GM23338 (cell line): ENCODE measurements at regions not wholly inside any gene's neighbourhood (a gene's known extent, or its start where the extent isn't known, plus 50 kb on each side); places are given as distances from the start of the nearest gene placed in this dataset.

Experiments used
- ATAC-seq: fragments of 200-7000 bp; cut with Tn5 transposase; 3 replicates; pipeline ENCODE4 v1.9.1; 2020
- DNase-seq: peaks from one replicate; pipeline ENCODE4 v3.0.0-alpha.2; 2015; ENCODE audit warnings: low spot score
- H2AFZ ChIP-seq: fragments of 200-600 bp; sonication (generic); 2 replicates; pipeline ENCODE4 v1.8.0; 2016; ENCODE audit warnings: antibody characterized with exemption, mild to moderate bottlenecking, moderate library complexity
- H3F3A ChIP-seq: fragments of 200-600 bp; sonication (generic); replicated peaks from 2 replicates; pipeline ENCODE4 v1.8.0; 2017; ENCODE audit warnings: antibody characterized with exemption, mixed run types, low read depth
- H3K27ac ChIP-seq: fragments of 200-600 bp; sonication (generic); 2 replicates; pipeline ENCODE4 v1.6.1; 2016; ENCODE audit warnings: low read depth
- H3K27me3 ChIP-seq: fragments of 200-600 bp; sonication (generic); 2 replicates; pipeline ENCODE4 v1.8.0; 2016; ENCODE audit warnings: mild to moderate bottlenecking, mixed run types, moderate library complexity; ENCODE audit not compliant: insufficient read depth
- H3K36me3 ChIP-seq: fragments of 200-600 bp; sonication (generic); 2 replicates; pipeline ENCODE4 v1.8.0; 2016; ENCODE audit warnings: mild to moderate bottlenecking; ENCODE audit not compliant: insufficient read depth
- H3K4me1 ChIP-seq: fragments of 200-600 bp; sonication (generic); 2 replicates; pipeline ENCODE4 v1.8.0; 2016; ENCODE audit warnings: mild to moderate bottlenecking, moderate library complexity; ENCODE audit not compliant: insufficient read depth
- H3K4me2 ChIP-seq: fragments of 200-600 bp; sonication (generic); 2 replicates; pipeline ENCODE4 v1.7.1; 2017; ENCODE audit warnings: mixed run types
- H3K4me3 ChIP-seq: fragments of 200-600 bp; sonication (generic); 2 replicates; pipeline ENCODE4 v1.6.1; 2016; ENCODE audit warnings: mixed run types
- H3K79me2 ChIP-seq: fragments of 200-600 bp; sonication (generic); replicated peaks from 2 replicates; pipeline ENCODE4 v1.8.0; 2017; ENCODE audit warnings: mild to moderate bottlenecking; ENCODE audit not compliant: insufficient read depth
- H3K9me2 ChIP-seq: fragments of 200-600 bp; sonication (generic); 2 replicates; pipeline ENCODE4 v1.8.0; 2017; ENCODE audit not compliant: insufficient read depth
- H4K20me1 ChIP-seq: fragments of 200-600 bp; sonication (generic); replicated peaks from 2 replicates; pipeline ENCODE4 v1.8.0; 2017; ENCODE audit warnings: mild to moderate bottlenecking; ENCODE audit not compliant: insufficient read depth
- H3K27ac Mint-ChIP-seq: 2 replicates; pipeline ENCODE4 v1.8.0; 2020; ENCODE audit warnings: inconsistent platforms, mild to moderate bottlenecking, moderate library complexity, mixed read lengths
- H3K27me3 Mint-ChIP-seq: 3 replicates; pipeline ENCODE4 v1.8.0; 2022; ENCODE audit warnings: low read depth, mild to moderate bottlenecking, moderate library complexity, mixed read lengths, inconsistent platforms; ENCODE audit not compliant: insufficient read depth, poor library complexity
- H3K36me3 Mint-ChIP-seq: 3 replicates; pipeline ENCODE4 v1.8.0; 2021; ENCODE audit warnings: low read depth, mild to moderate bottlenecking, inconsistent platforms, moderate library complexity, mixed read lengths
- H3K4me1 Mint-ChIP-seq: 3 replicates; pipeline ENCODE4 v1.8.0; 2020; ENCODE audit warnings: mild to moderate bottlenecking, inconsistent platforms, mixed read lengths
- H3K4me3 Mint-ChIP-seq: 3 replicates; pipeline ENCODE4 v1.8.0; 2021; ENCODE audit warnings: moderate library complexity, mild to moderate bottlenecking, inconsistent platforms, mixed read lengths
- H3K9me3 Mint-ChIP-seq: 3 replicates; pipeline ENCODE4 v1.8.0; 2020; ENCODE audit warnings: moderate library complexity, mild to moderate bottlenecking, inconsistent platforms, mixed read lengths
- CREB1 ChIP-seq: fragments of 250-450 bp; sonication (Bioruptor Pico); IDR thresholded peaks from 2 replicates; pipeline ENCODE4 v1.5.0; 2020; ENCODE audit warnings: low read depth, mild to moderate bottlenecking, moderate library complexity
- EZH2 ChIP-seq: fragments of 200-600 bp; sonication (generic); IDR thresholded peaks from one replicate; pipeline ENCODE4 v1.8.0; 2017; ENCODE audit warnings: antibody characterized with exemption, mild to moderate bottlenecking, low read depth; ENCODE audit not compliant: unreplicated experiment
- EZH2phosphoT487 ChIP-seq: fragments of 200-600 bp; sonication (generic); IDR thresholded peaks from one replicate; pipeline ENCODE4 v1.8.1; 2018; ENCODE audit warnings: antibody characterized with exemption; ENCODE audit not compliant: unreplicated experiment
- JUNB ChIP-seq: IDR thresholded peaks from one replicate; pipeline ENCODE4 v1.6.1; 2016; ENCODE audit warnings: antibody characterized with exemption; ENCODE audit not compliant: unreplicated experiment
- POLR2AphosphoS5 ChIP-seq: IDR thresholded peaks from 2 replicates; pipeline ENCODE4 v1.6.1; 2016; ENCODE audit warnings: antibody characterized with exemption, low read depth
- REST ChIP-seq: IDR thresholded peaks from one replicate; pipeline ENCODE4 v1.6.1; 2018; ENCODE audit warnings: antibody characterized with exemption; ENCODE audit not compliant: unreplicated experiment
- STAT1 ChIP-seq: IDR thresholded peaks from one replicate; pipeline ENCODE4 v1.6.1; 2016; ENCODE audit warnings: antibody characterized with exemption; ENCODE audit not compliant: unreplicated experiment
- ZNF114 ChIP-seq: fragments of 250-450 bp; sonication (Bioruptor Pico); IDR thresholded peaks from 2 replicates; pipeline ENCODE4 v1.5.0; 2020; ENCODE audit warnings: mild to moderate bottlenecking, moderate library complexity
- ZNF331 ChIP-seq: fragments of 250-450 bp; sonication (Bioruptor Pico); IDR thresholded peaks from 2 replicates; pipeline ENCODE4 v1.5.0; 2020; ENCODE audit warnings: low read depth, mild to moderate bottlenecking, moderate library complexity
- TF ChIP-seq, protein P1 (sequence below): IDR thresholded peaks from 2 replicates; pipeline ENCODE4 v1.6.1; 2016; ENCODE audit warnings: antibody characterized with exemption
- TF ChIP-seq, protein P2 (sequence below), 2 experiments: fragments of 200-600 bp in 1 of 2; sonication (generic) in 1 of 2; conservative IDR thresholded peaks; 2 replicates each; pipeline versions ENCODE4 v1.5.1 to v1.6.1; 2016 to 2017; ENCODE audit warnings: antibody characterized with exemption in 2 of 2, low read depth in 2 of 2, mild to moderate bottlenecking in 2 of 2, moderate library complexity in 1 of 2

GRCh38 chr18:27824275-27824674, 352.7 kb downstream of the CDH2 start:
- Histone ChIP-seq H3K27me3 (no peaks in the 10 kb centered on the region), H3K36me3 (no peaks in the 10 kb centered on the region)
- no peak overlapping the region for H3K4me3 Mint-ChIP-seq

GRCh38 chr18:27823053-27823452, 353.9 kb downstream of the CDH2 start:
- H4K20me1 ChIP-seq, result no peaks in the 10 kb centered on the region
- no peak overlapping the region for H2AFZ ChIP-seq
- H3K4me1 ChIP-seq, result peaks cover 15% of the 10 kb centered on the region
- Mint-ChIP-seq H3K4me3 (no peak overlapping the region), H3K27ac (no peak overlapping the region), H3K9me3 (peaks cover 11% of the 10 kb centered on the region), H3K4me1 (peaks cover 9% of the 10 kb centered on the region), H3K36me3 (no peaks in the 10 kb centered on the region), H3K27me3 (no peaks in the 10 kb centered on the region)
- no peaks in the 10 kb centered on the region for H3K27me3 ChIP-seq
- no peak overlapping the region for H3K4me3 ChIP-seq
- DNase-seq (peak; percentile 6), ATAC-seq (no peak)
- H3K79me2 ChIP-seq, result no peaks in the 10 kb centered on the region
- peaks cover 4% of the 10 kb centered on the region; the same call in 1 of the 2 replicates for H3K9me2 ChIP-seq
- H3F3A ChIP-seq, result no peaks in the 10 kb centered on the region
- H3K27ac ChIP-seq, result no peak overlapping the region
- no peak overlapping the region for H3K4me2 ChIP-seq
- no peaks in the 10 kb centered on the region for H3K36me3 ChIP-seq
- TF ChIP-seq ZNF331 (CRISPR knock-in tag) (no peak), EZH2 (no peak), REST (no peak), ZNF114 (CRISPR knock-in tag) (no peak), CREB1 (no peak), STAT1 (no peak), EZH2phosphoT487 (no peak), JUNB (no peak)
- TF ChIP-seq, protein P1, sequence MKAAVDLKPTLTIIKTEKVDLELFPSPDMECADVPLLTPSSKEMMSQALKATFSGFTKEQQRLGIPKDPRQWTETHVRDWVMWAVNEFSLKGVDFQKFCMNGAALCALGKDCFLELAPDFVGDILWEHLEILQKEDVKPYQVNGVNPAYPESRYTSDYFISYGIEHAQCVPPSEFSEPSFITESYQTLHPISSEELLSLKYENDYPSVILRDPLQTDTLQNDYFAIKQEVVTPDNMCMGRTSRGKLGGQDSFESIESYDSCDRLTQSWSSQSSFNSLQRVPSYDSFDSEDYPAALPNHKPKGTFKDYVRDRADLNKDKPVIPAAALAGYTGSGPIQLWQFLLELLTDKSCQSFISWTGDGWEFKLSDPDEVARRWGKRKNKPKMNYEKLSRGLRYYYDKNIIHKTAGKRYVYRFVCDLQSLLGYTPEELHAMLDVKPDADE, result no peak
- TF ChIP-seq, protein P2, sequence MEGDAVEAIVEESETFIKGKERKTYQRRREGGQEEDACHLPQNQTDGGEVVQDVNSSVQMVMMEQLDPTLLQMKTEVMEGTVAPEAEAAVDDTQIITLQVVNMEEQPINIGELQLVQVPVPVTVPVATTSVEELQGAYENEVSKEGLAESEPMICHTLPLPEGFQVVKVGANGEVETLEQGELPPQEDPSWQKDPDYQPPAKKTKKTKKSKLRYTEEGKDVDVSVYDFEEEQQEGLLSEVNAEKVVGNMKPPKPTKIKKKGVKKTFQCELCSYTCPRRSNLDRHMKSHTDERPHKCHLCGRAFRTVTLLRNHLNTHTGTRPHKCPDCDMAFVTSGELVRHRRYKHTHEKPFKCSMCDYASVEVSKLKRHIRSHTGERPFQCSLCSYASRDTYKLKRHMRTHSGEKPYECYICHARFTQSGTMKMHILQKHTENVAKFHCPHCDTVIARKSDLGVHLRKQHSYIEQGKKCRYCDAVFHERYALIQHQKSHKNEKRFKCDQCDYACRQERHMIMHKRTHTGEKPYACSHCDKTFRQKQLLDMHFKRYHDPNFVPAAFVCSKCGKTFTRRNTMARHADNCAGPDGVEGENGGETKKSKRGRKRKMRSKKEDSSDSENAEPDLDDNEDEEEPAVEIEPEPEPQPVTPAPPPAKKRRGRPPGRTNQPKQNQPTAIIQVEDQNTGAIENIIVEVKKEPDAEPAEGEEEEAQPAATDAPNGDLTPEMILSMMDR (conservative IDR thresholded peaks at IDR 0.05; ENCODE audit: low read depth in 2 of 2), result no peak

More at GRCh38 chr18:27824275-27824674, 352.7 kb downstream of the CDH2 start:
- DNase-seq (no peak), ATAC-seq (no peak)
- H3K79me2 ChIP-seq, result no peaks in the 10 kb centered on the region
- no peak overlapping the region for H3K27ac ChIP-seq
- no peak overlapping the region for H3K4me3 ChIP-seq
- H2AFZ ChIP-seq, result no peak overlapping the region
- Mint-ChIP-seq H3K27me3 (no peaks in the 10 kb centered on the region), H3K36me3 (no peaks in the 10 kb centered on the region), H3K4me1 (peaks cover 9% of the 10 kb centered on the region), H3K27ac (no peak overlapping the region), H3K9me3 (peaks cover 11% of the 10 kb centered on the region)
- TF ChIP-seq POLR2AphosphoS5, result no peak
- TF ChIP-seq, protein P1, result no peak
- TF ChIP-seq, protein P2 (conservative IDR thresholded peaks at IDR 0.05; ENCODE audit: low read depth in 2 of 2), result no peak
- TF ChIP-seq EZH2phosphoT487, result no peak
- TF ChIP-seq ZNF114 (CRISPR knock-in tag), result no peak
- H3K4me1 ChIP-seq, result peaks cover 15% of the 10 kb centered on the region
- no peaks in the 10 kb centered on the region for H3F3A ChIP-seq
- H3K9me2 ChIP-seq, result peaks cover 7% of the 10 kb centered on the region
- no peaks in the 10 kb centered on the region for H4K20me1 ChIP-seq
- H3K4me2 ChIP-seq, result no peak overlapping the region
